Astrocyte (in vitro differentiated cells and primary cell): ENCODE measurements at regions not wholly inside any gene's neighbourhood (a gene's known extent, or its start where the extent isn't known, plus 50 kb on each side); places are given as distances from the start of the nearest gene placed in this dataset.

ENCODE experiments used
- EZH2 ChIP-seq: IDR thresholded peaks from 2 replicates; pipeline ENCODE4 v1.6.1; 2012; ENCODE audit warnings: mild to moderate bottlenecking, low read length, inconsistent platforms; ENCODE audit not compliant: insufficient read depth
- TF ChIP-seq, protein P1 (sequence below): IDR thresholded peaks from 2 replicates; pipeline ENCODE4 v1.5.1; 2011; ENCODE audit warnings: low read depth, mild to moderate bottlenecking, inconsistent platforms, low read length, moderate library complexity; ENCODE audit not compliant: insufficient read depth

DNA sequence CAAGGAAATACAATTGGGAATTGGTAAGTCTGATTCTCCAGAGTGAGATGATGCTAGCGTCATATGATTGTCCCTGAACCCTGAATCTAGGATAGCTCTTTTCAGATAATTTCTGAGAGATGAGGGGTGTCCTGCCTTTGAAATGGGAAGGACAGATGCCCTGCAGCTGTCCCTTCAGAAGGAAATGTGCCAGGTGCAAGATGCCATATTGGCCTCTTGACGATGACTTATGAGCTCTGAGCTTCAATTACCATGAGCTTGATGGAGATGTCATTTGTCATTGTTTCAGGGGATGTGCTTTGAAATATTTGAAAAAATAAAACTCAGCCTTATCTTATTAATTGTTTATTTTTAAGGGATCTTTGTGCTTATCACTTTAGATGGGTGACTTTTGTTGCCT lies 185.1 kb downstream of the DACT1 start:
- TF ChIP-seq, protein P1, sequence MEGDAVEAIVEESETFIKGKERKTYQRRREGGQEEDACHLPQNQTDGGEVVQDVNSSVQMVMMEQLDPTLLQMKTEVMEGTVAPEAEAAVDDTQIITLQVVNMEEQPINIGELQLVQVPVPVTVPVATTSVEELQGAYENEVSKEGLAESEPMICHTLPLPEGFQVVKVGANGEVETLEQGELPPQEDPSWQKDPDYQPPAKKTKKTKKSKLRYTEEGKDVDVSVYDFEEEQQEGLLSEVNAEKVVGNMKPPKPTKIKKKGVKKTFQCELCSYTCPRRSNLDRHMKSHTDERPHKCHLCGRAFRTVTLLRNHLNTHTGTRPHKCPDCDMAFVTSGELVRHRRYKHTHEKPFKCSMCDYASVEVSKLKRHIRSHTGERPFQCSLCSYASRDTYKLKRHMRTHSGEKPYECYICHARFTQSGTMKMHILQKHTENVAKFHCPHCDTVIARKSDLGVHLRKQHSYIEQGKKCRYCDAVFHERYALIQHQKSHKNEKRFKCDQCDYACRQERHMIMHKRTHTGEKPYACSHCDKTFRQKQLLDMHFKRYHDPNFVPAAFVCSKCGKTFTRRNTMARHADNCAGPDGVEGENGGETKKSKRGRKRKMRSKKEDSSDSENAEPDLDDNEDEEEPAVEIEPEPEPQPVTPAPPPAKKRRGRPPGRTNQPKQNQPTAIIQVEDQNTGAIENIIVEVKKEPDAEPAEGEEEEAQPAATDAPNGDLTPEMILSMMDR: no peak
- no peak for TF ChIP-seq EZH2
